GM19468 (cell line): ENCODE measurements at regions not wholly inside any gene's neighbourhood (a gene's known extent, or its start where the extent isn't known, plus 50 kb on each side); places are given as distances from the start of the nearest gene placed in this dataset.

Source experiments
- ATAC-seq: cut with Tn5 transposase; IDR thresholded peaks from one replicate; pipeline ENCODE4 v1.9.1; 2021; ENCODE audit warnings: mild to moderate bottlenecking, moderate library complexity, moderate number of reproducible peaks; ENCODE audit not compliant: unreplicated experiment; ENCODE audit errors: extremely low read depth

GRCh38 chr13:106433066-106433465 lies 102.4 kb downstream of the EFNB2 start:
- no peak for ATAC-seq

- ATAC-seq: no peak
Observed at GRCh38 chr13:106432636-106433035, 102.8 kb downstream of the EFNB2 start.

- no peak for ATAC-seq
Observed at GRCh38 chr13:106426909-106427308, 108.6 kb downstream of the EFNB2 start.

- ATAC-seq: no peak
Observed at GRCh38 chr13:106425661-106426060, 109.8 kb downstream of the EFNB2 start.

GRCh38 chr13:106424805-106425204 lies 110.7 kb downstream of the EFNB2 start:
- ATAC-seq: no peak

GRCh38 chr13:106423530-106423929 lies 111.9 kb downstream of the EFNB2 start:
- no peak for ATAC-seq

- ATAC-seq: no peak
Observed at GRCh38 chr13:106418556-106418955, 116.9 kb downstream of the EFNB2 start.

GRCh38 chr13:106417467-106418110 lies 117.9 kb downstream of the EFNB2 start:
- no peak for ATAC-seq

- no peak for ATAC-seq
Observed at GRCh38 chr13:106416645-106417044, 118.8 kb downstream of the EFNB2 start.

GRCh38 chr13:106415971-106416370 lies 119.5 kb downstream of the EFNB2 start:
- ATAC-seq: no peak

GRCh38 chr13:106415442-106415841 lies 120.0 kb downstream of the EFNB2 start:
- ATAC-seq: no peak

GRCh38 chr13:106407338-106407737 lies 128.1 kb downstream of the EFNB2 start:
- no peak for ATAC-seq

GRCh38 chr13:106405731-106406130 lies 129.7 kb downstream of the EFNB2 start:
- ATAC-seq: no peak

- ATAC-seq: no peak
Observed at GRCh38 chr13:106403280-106403679, 132.2 kb downstream of the EFNB2 start.

- ATAC-seq: no peak
Observed at GRCh38 chr13:106402866-106403265, 132.6 kb downstream of the EFNB2 start.

GRCh38 chr13:106401081-106401480 lies 134.4 kb downstream of the EFNB2 start:
- no peak for ATAC-seq

- no peak for ATAC-seq
Observed at GRCh38 chr13:106400289-106400688, 135.2 kb downstream of the EFNB2 start.

GRCh38 chr13:106398289-106398688 lies 137.2 kb downstream of the EFNB2 start:
- ATAC-seq: no peak

GRCh38 chr13:106393776-106394175 lies 141.7 kb downstream of the EFNB2 start:
- ATAC-seq: no peak

- ATAC-seq: no peak
Observed at GRCh38 chr13:106391681-106392080, 143.8 kb downstream of the EFNB2 start.

- no peak for ATAC-seq
Observed at GRCh38 chr13:106391271-106391670, 144.2 kb downstream of the EFNB2 start.

GRCh38 chr13:106390367-106390766 lies 145.1 kb downstream of the EFNB2 start:
- ATAC-seq: no peak

GRCh38 chr13:106385654-106386053 lies 149.8 kb downstream of the EFNB2 start:
- ATAC-seq: no peak
